CD14-positive monocyte (primary cell): ENCODE measurements at regions not wholly inside any gene's neighbourhood (a gene's known extent, or its start where the extent isn't known, plus 50 kb on each side); places are given as distances from the start of the nearest gene placed in this dataset.

Experiments used
- DNase-seq, 3 donors: peaks; one replicate each; pipeline ENCODE4 v3.0.0-alpha.2; 2011 to 2022
- H2AFZ ChIP-seq: 2 replicates; pipeline ENCODE4 v1.6.0; 2012; ENCODE audit warnings: mild to moderate bottlenecking, low read depth, low read length, inconsistent platforms; ENCODE audit not compliant: insufficient read depth, poor library complexity, severe bottlenecking
- H3K27ac ChIP-seq, 2 donors: 1 replicate in 1 of 2; 2 replicates in 1 of 2; pipeline ENCODE4 v1.5.1; 2012 to 2013; ENCODE audit warnings: low read length in 2 of 2, control low read depth in 1 of 2, inconsistent platforms in 1 of 2, low read depth in 1 of 2, mild to moderate bottlenecking in 1 of 2
- H3K27me3 ChIP-seq, 2 donors: one replicate each; pipeline versions ENCODE4 v1.6.0 to v1.6.1; 2011 to 2013; ENCODE audit warnings: low read length in 2 of 2; ENCODE audit not compliant: control insufficient read depth in 2 of 2, insufficient read depth in 2 of 2
- H3K36me3 ChIP-seq, 2 donors: replicated peaks in 1 of 2; 1 replicate in 1 of 2; 2 replicates in 1 of 2; pipeline versions ENCODE4 v1.5.1 to v1.6.1; 2012 to 2013; ENCODE audit warnings: low read length in 2 of 2, control low read depth in 1 of 2, inconsistent platforms in 1 of 2, mild to moderate bottlenecking in 1 of 2; ENCODE audit not compliant: insufficient read depth in 2 of 2, control insufficient read depth in 1 of 2
- H3K4me1 ChIP-seq, 2 donors: 1 replicate in 1 of 2; 2 replicates in 1 of 2; pipeline versions ENCODE4 v1.5.1 to v1.6.1; 2012 to 2013; ENCODE audit warnings: low read length in 2 of 2, control low read depth in 1 of 2, inconsistent platforms in 1 of 2, mild to moderate bottlenecking in 1 of 2, moderate library complexity in 1 of 2; ENCODE audit not compliant: insufficient read depth in 2 of 2, control insufficient read depth in 1 of 2
- H3K4me2 ChIP-seq: replicated peaks from 2 replicates; pipeline ENCODE3; 2012; ENCODE audit warnings: low read length, moderate library complexity, mild to moderate bottlenecking; ENCODE audit not compliant: poor library complexity, severe bottlenecking; ENCODE audit errors: extremely low read depth
- H3K4me3 ChIP-seq, 3 experiments: fragments of 200-600 bp in 1 of 3; sonication (generic) in 1 of 3; replicated peaks in 1 of 3; 1 replicate in 2 of 3; 2 replicates in 1 of 3; pipeline ENCODE4 v1.5.1; 2011 to 2013; ENCODE audit warnings: low read length in 3 of 3, mild to moderate bottlenecking in 3 of 3, control low read depth in 2 of 3, low read depth in 2 of 3, inconsistent platforms in 1 of 3, moderate library complexity in 1 of 3
- H3K79me2 ChIP-seq: 2 replicates; pipeline ENCODE4 v1.6.0; 2012; ENCODE audit warnings: mild to moderate bottlenecking, control low read depth, inconsistent platforms, low read length, moderate library complexity; ENCODE audit not compliant: insufficient read depth
- H3K9ac ChIP-seq: 2 replicates; pipeline ENCODE4 v1.6.0; 2017; ENCODE audit warnings: low read length, mild to moderate bottlenecking; ENCODE audit not compliant: insufficient read depth, poor library complexity, severe bottlenecking
- H3K9me3 ChIP-seq, 2 donors: replicated peaks in 1 of 2; 1 replicate in 1 of 2; 2 replicates in 1 of 2; pipeline versions ENCODE4 v1.5.1 to v1.6.1; 2012 to 2013; ENCODE audit warnings: low read length in 2 of 2, control low read depth in 1 of 2; ENCODE audit not compliant: control insufficient read depth in 1 of 2, insufficient read depth in 1 of 2
- H4K20me1 ChIP-seq: 2 replicates; pipeline ENCODE4 v1.6.0; 2012; ENCODE audit warnings: mild to moderate bottlenecking, low read length, control low read depth, moderate library complexity; ENCODE audit not compliant: insufficient read depth
- H3K27ac Mint-ChIP-seq, 7 donors: one replicate each; pipeline ENCODE4 v1.8.0; 2020; ENCODE audit warnings: mild to moderate bottlenecking in 7 of 7, mixed read lengths in 7 of 7, moderate library complexity in 6 of 7, inconsistent platforms in 2 of 7
- H3K27me3 Mint-ChIP-seq, 3 donors: one replicate each; pipeline ENCODE4 v1.8.0; 2021 to 2022; ENCODE audit warnings: low read depth in 3 of 3, mild to moderate bottlenecking in 3 of 3, mixed read lengths in 3 of 3, moderate library complexity in 3 of 3, inconsistent platforms in 1 of 3
- H3K36me3 Mint-ChIP-seq, 2 donors: one replicate each; pipeline ENCODE4 v1.8.0; 2020; ENCODE audit warnings: mixed read lengths in 2 of 2, inconsistent platforms in 1 of 2, mild to moderate bottlenecking in 1 of 2
- H3K4me1 Mint-ChIP-seq: one replicate; pipeline ENCODE4 v1.8.0; 2020; ENCODE audit warnings: mild to moderate bottlenecking, mixed read lengths
- H3K4me3 Mint-ChIP-seq, 2 donors: one replicate each; pipeline ENCODE4 v1.8.0; 2020; ENCODE audit warnings: mild to moderate bottlenecking in 2 of 2, mixed read lengths in 2 of 2, moderate library complexity in 1 of 2
- H3K9me3 Mint-ChIP-seq, 7 donors: one replicate each; pipeline ENCODE4 v1.8.0; 2020 to 2022; ENCODE audit warnings: mixed read lengths in 7 of 7, mild to moderate bottlenecking in 6 of 7, moderate library complexity in 6 of 7, inconsistent platforms in 2 of 7
- CTCF ChIP-seq: fragments of 200-600 bp; IDR thresholded peaks from one replicate; pipeline ENCODE4 v1.8.0; 2022; ENCODE audit warnings: antibody characterized with exemption, mild to moderate bottlenecking
- WGBS: methylation state at CpG from one replicate; pipeline ENCODE4 v1.1.5; 2013; ENCODE audit warnings: missing lambda C conversion rate; ENCODE audit not compliant: insufficient coverage; 5-methylcytosine and 5-hydroxymethylcytosine counted together
- intact Hi-C, 2 donors: fragments of 100-400 bp; cut with micrococcal nuclease; formaldehyde crosslinking; loops; one replicate each; pipeline versions ENCODE4 v1.15.0 to v1.15.1; 2023

- no peak for TF ChIP-seq CTCF
- Mint-ChIP-seq H3K27ac (peak overlapping the region in 2 of 7 donors; percentile 25 to 47), H3K4me3 (no peak overlapping the region), H3K9me3 (peaks cover 0 to 7% (median 0%) of the 10 kb centered on the region in 7 donors), H3K36me3 (no peaks in the 10 kb centered on the region), H3K27me3 (no peaks in the 10 kb centered on the region), H3K4me1 (peaks cover 24% of the 10 kb centered on the region)
- no peak overlapping the region for H3K27ac ChIP-seq
- no peaks in the 10 kb centered on the region for H3K9me3 ChIP-seq
- no peak for DNase-seq
- H3K4me1 ChIP-seq = peaks cover 6 to 9% of the 10 kb centered on the region in 2 donors
- H3K27me3 ChIP-seq = no peaks in the 10 kb centered on the region
- WGBS = 90% methylated on average over 12 of the region's 20 CpGs
- H2AFZ ChIP-seq = no peak overlapping the region
- H3K4me2 ChIP-seq = no peak overlapping the region
- intact Hi-C loops = no loop called here
- no peaks in the 10 kb centered on the region for H4K20me1 ChIP-seq
- H3K4me3 ChIP-seq = no peak overlapping the region
- no peak overlapping the region for H3K9ac ChIP-seq
- no peaks in the 10 kb centered on the region for H3K36me3 ChIP-seq
- H3K79me2 ChIP-seq = no peaks in the 10 kb centered on the region
These were observed 82.8 kb upstream of the HAAO start for GRCh38 chr2:42874949-42875801.

- Histone ChIP-seq H3K4me1 (peaks cover 6 to 9% of the 10 kb centered on the region in 2 donors), H3K4me2 (no peak overlapping the region), H3K27me3 (no peaks in the 10 kb centered on the region), H3K9me3 (peaks cover 11 to 13% of the 10 kb centered on the region in 2 donors), H4K20me1 (no peaks in the 10 kb centered on the region), H3K27ac (no peak overlapping the region), H3K4me3 (no peak overlapping the region), H3K9ac (no peak overlapping the region), H3K79me2 (no peaks in the 10 kb centered on the region), H3K36me3 (no peaks in the 10 kb centered on the region), H2AFZ (no peak overlapping the region)
- intact Hi-C loops = no loop called here
- WGBS = no CpG with 5 or more reads among the region's 3 CpGs
- Mint-ChIP-seq H3K9me3 (peaks cover 14 to 21% (median 18%) of the 10 kb centered on the region in 7 donors), H3K4me3 (no peak overlapping the region), H3K27me3 (peaks cover 0 to 1% (median 0%) of the 10 kb centered on the region in 3 donors), H3K27ac (peak overlapping the region in 1 of 7 donors; percentile 70), H3K4me1 (peaks cover 17% of the 10 kb centered on the region), H3K36me3 (peaks cover 0 to 12% of the 10 kb centered on the region in 2 donors)
- no peak for TF ChIP-seq CTCF
- DNase-seq = peak in 2 of 3 donors; percentile 44 to 59
These were observed 80.3 kb upstream of the HAAO start for GRCh38 chr2:42872721-42873120.
